ENCODE measurements at regions not wholly inside any gene's neighbourhood (a gene's known extent, or its start where the extent isn't known, plus 50 kb on each side); places are given as distances from the start of the nearest gene placed in this dataset.
A peak's percentile ranks its signal among the peaks of the same experiment; 100 is the strongest.
"Not testable (repeated sequence)": the region's sequence is repeated elsewhere in the genome, so short reads cannot be mapped to it uniquely, and the experiment has no call there.

GRCh38 chr9:124126648-124127646 is 115.4 kb downstream of the LHX2 start:
- DNase-seq, result peak; percentile 19

- no peak for DNase-seq
Observed at GRCh38 chr9:124128568-124129166, 117.1 kb downstream of the LHX2 start.

- DNase-seq, result no peak
Observed at GRCh38 chr9:124130277-124131075, 118.9 kb downstream of the LHX2 start.

- DNase-seq, result not testable (repeated sequence)
Observed at GRCh38 chr9:124131518-124131917, 120.0 kb downstream of the LHX2 start.

- DNase-seq, result no peak
Observed at GRCh38 chr9:124132671-124133147, 121.1 kb downstream of the LHX2 start.

GRCh38 chr9:124133727-124134126 is 122.2 kb downstream of the LHX2 start:
- peak; percentile 3 for DNase-seq

GRCh38 chr9:124134526-124134925 is 123.0 kb downstream of the LHX2 start:
- no peak for DNase-seq

- no peak for DNase-seq
Observed at GRCh38 chr9:124135813-124136365, 121.9 kb upstream of the NEK6 start.

- no peak for DNase-seq
Observed at GRCh38 chr9:124137009-124137943, 120.5 kb upstream of the NEK6 start.

GRCh38 chr9:124137944-124138335 is 119.8 kb upstream of the NEK6 start:
- DNase-seq, result no peak

- DNase-seq, result no peak
Observed at GRCh38 chr9:124139001-124139400, 118.7 kb upstream of the NEK6 start.

GRCh38 chr9:124140941-124141568 is 116.7 kb upstream of the NEK6 start:
- DNase-seq, result no peak

GRCh38 chr9:124144561-124145123 is 113.1 kb upstream of the NEK6 start:
- DNase-seq, result not testable (repeated sequence)

GRCh38 chr9:124146031-124146561 is 111.7 kb upstream of the NEK6 start:
- DNase-seq, result no peak

GRCh38 chr9:124149992-124150391 is 107.8 kb upstream of the NEK6 start:
- DNase-seq, result no peak

- DNase-seq, result no peak
Observed at GRCh38 chr9:124163760-124164255, 93.9 kb upstream of the NEK6 start.

GRCh38 chr9:124164811-124165210 is 92.9 kb upstream of the NEK6 start:
- no peak for DNase-seq

- DNase-seq, result no peak
Observed at GRCh38 chr9:124174433-124174832, 83.3 kb upstream of the NEK6 start.

- DNase-seq, result not testable (repeated sequence)
Observed at GRCh38 chr9:124177522-124177921, 80.2 kb upstream of the NEK6 start.

Data from skin of body (tissue), 1 donor.